IPS DF 6.9 (cell line): ENCODE measurements at regions not wholly inside any gene's neighbourhood (a gene's known extent, or its start where the extent isn't known, plus 50 kb on each side); places are given as distances from the start of the nearest gene placed in this dataset.

Experiments used
- DNase-seq: peaks from one replicate; pipeline ENCODE4 v3.0.0-alpha.2; 2013; ENCODE audit warnings: low read depth, low spot score
- H3K27ac ChIP-seq: one replicate; pipeline ENCODE4 v1.5.1; 2013; ENCODE audit warnings: low read length, control low read depth
- H3K27me3 ChIP-seq: 2 replicates; pipeline ENCODE4 v1.6.1; 2013; ENCODE audit warnings: mild to moderate bottlenecking, low read length; ENCODE audit not compliant: control insufficient read depth, insufficient read depth
- H3K36me3 ChIP-seq: 2 replicates; pipeline ENCODE4 v1.6.1; 2013; ENCODE audit warnings: low read length; ENCODE audit not compliant: control insufficient read depth, insufficient read depth
- H3K4me1 ChIP-seq: 2 replicates; pipeline ENCODE4 v1.6.1; 2013; ENCODE audit warnings: low read length; ENCODE audit not compliant: control insufficient read depth, insufficient read depth
- H3K4me3 ChIP-seq: 2 replicates; pipeline ENCODE4 v1.5.1; 2013; ENCODE audit warnings: mild to moderate bottlenecking, low read length
- H3K9me3 ChIP-seq: 2 replicates; pipeline ENCODE4 v1.6.1; 2013; ENCODE audit warnings: low read length, inconsistent platforms; ENCODE audit not compliant: control insufficient read depth, insufficient read depth
- WGBS: extraction: QIAGEN DNeasy Blood & Tissue Kit; methylation state at CpG from one replicate; pipeline ENCODE4 v1.1.7; 2013; ENCODE audit warnings: mixed read lengths, missing lambda C conversion rate; ENCODE audit not compliant: insufficient read length, insufficient coverage; 5-methylcytosine and 5-hydroxymethylcytosine counted together

DNA sequence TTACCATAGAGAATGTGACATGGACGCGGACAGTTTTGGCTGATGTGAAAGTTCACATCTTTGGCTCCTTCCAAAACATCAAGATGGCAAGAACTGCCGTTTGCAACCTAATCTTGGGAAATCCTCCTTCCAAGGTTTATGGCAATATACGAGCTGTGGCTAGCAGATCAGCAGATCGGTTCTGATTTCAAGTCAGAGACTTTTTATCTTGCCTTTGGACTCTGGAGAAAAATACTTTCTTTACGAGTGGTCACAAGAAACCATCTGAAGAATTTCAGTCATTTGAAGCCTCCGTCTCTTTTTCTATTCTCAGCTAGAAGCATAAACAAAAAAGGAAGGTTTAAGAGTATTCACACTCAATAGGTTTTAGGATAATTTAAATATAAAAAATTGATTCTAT lies 153.5 kb upstream of the MEIS2 start:
- Histone ChIP-seq H3K27ac (no peak overlapping the region), H3K4me3 (no peak overlapping the region), H3K36me3 (no peaks in the 10 kb centered on the region), H3K27me3 (no peaks in the 10 kb centered on the region), H3K4me1 (no peaks in the 10 kb centered on the region), H3K9me3 (no peaks in the 10 kb centered on the region)
- WGBS: no CpG with 5 or more reads among the region's 7 CpGs
- no peak for DNase-seq

DNA sequence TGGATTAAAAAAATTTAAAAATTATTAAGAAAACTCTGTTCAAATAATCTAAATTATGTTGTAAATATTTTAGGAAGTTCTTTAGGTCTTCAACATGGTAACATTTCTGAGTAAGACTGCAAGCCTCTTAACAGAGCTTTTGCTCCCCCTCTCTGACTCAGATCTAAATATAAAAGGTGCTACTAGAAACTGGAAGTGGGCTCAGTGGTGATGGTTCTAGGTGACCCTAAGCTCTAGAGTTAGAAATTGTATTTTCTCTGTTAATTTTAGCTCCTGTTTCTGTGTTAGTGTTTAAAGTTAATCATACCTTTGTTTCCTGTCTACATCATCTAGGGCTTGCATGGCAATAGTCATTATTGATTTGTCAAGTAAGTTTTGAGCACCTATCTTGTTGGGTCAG lies 159.9 kb upstream of the MEIS2 start:
- H3K36me3 ChIP-seq: no peaks in the 10 kb centered on the region
- no peaks in the 10 kb centered on the region for H3K4me1 ChIP-seq
- no peak overlapping the region for H3K27ac ChIP-seq
- H3K4me3 ChIP-seq: no peak overlapping the region
- no peaks in the 10 kb centered on the region for H3K27me3 ChIP-seq
- no peak for DNase-seq
- no peaks in the 10 kb centered on the region for H3K9me3 ChIP-seq

DNA sequence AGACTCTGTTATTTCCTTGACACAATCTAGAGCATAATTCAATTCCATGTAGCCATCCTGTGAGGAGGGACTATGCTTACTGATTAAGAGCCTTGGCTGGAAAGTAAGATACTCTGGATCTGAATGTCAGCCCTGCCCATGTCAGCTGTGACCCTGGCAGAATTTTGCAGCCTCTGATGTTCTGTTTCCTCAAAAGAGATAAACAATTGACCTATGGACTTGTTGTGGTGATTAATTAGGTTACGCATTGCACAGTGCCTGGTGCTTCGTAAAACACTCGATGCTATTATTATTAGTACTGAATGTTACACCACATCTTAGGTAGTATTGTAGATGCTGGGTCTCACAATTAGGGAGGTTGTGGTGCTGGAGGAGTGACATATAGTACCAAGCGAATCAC lies 161.3 kb upstream of the MEIS2 start:
- H3K4me1 ChIP-seq: no peaks in the 10 kb centered on the region
- H3K36me3 ChIP-seq: no peaks in the 10 kb centered on the region
- no CpG with 5 or more reads among the region's 4 CpGs for WGBS
- no peak overlapping the region for H3K27ac ChIP-seq
- H3K27me3 ChIP-seq: no peaks in the 10 kb centered on the region
- no peak overlapping the region for H3K4me3 ChIP-seq
- no peak for DNase-seq
- H3K9me3 ChIP-seq: no peaks in the 10 kb centered on the region

DNA sequence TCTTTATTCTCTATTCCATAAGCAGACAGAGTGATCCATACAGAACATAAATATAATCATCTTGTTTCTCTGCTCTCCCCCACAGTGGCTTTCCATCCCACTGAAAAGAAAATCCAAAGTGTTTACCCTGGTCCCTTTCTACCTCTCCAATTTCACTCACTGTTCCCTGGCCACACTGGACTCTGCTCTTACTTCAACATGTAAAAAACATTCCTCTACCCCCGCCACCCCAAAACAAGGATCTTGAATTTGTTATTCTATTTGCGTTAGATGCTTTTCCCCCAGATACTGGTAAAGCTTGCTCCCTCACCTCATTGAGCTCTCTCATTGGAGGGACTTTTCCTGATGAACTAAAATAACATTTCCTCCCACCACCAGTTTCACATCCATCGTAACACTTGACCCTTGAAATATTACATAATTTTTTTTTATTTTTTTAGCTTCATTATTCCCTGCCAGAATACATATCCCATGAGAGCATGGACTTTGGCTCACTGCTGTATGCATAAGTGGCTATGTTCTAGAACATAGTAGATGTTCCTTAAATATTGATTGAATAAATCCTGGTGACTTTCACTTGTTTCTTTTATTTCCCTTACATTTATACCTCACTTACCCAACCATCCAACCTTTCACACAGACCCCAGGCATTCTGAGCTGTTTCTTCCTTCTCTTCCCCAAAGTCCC lies 162.7 kb upstream of the MEIS2 start:
- Histone ChIP-seq H3K27me3 (no peaks in the 10 kb centered on the region), H3K4me3 (no peak overlapping the region), H3K4me1 (no peaks in the 10 kb centered on the region), H3K36me3 (no peaks in the 10 kb centered on the region), H3K9me3 (no peaks in the 10 kb centered on the region), H3K27ac (no peak overlapping the region)
- WGBS: 100% methylated on average over 1 of the region's 3 CpGs
- DNase-seq: no peak

DNA sequence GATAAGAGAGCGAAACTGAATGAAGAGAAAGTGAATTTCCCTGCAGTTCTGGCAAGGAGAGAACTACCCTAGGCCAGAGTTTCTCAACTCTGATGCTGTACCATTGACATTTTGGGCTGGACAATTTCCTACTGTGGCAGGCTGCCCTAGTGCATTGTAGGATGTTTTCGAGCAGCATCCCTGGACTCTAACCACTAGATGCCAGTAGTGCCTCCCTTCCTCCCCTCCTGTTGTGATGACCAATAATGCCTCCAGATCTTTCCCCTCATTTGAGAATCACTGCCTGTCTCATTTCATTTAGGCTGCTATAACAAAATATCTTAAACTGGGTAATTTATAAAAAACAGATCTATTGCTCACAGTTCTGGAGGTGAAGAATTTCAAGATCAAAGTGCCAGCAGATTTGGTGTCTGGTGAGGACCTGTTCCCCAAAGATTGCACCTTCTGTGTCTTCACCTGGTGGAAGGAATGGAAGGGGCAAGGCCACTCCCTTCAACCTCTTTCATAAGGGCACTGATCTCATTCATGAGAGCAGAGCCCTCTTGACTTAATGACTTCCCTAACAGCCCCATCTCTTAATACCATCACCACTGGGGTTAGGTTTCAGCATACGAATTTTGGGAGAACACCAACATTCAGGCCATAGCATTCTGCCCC lies 188.9 kb upstream of the MEIS2 start:
- no peaks in the 10 kb centered on the region for H3K4me1 ChIP-seq
- H3K27me3 ChIP-seq: no peaks in the 10 kb centered on the region
- no peaks in the 10 kb centered on the region for H3K9me3 ChIP-seq
- no peak overlapping the region for H3K4me3 ChIP-seq
- no peaks in the 10 kb centered on the region for H3K36me3 ChIP-seq
- no peak overlapping the region for H3K27ac ChIP-seq
- no peak for DNase-seq
- WGBS: no CpG with 5 or more reads among the region's 3 CpGs

DNA sequence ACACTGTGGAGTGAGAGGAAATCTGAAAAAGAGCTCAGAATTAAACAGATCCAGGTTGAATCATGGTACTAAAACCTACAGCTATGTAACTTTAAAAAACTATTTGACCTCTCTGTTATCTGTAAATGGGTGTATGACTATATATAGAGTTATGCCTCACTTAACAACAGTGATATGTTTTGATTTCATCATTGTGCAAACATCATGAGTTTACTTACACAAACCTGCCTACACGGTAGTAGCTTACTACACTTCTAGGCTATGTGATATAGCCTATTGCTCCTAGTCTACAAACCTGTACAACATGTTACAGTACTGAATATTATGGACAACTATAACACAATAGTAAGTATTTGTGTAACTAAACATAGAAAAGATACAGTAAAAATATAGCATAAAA lies 191.6 kb upstream of the MEIS2 start:
- Histone ChIP-seq H3K9me3 (no peaks in the 10 kb centered on the region), H3K27me3 (no peaks in the 10 kb centered on the region), H3K4me3 (no peak overlapping the region), H3K36me3 (no peaks in the 10 kb centered on the region), H3K4me1 (no peaks in the 10 kb centered on the region), H3K27ac (no peak overlapping the region)
- WGBS: no CpG with 5 or more reads among the region's 1 CpG
- no peak for DNase-seq

DNA sequence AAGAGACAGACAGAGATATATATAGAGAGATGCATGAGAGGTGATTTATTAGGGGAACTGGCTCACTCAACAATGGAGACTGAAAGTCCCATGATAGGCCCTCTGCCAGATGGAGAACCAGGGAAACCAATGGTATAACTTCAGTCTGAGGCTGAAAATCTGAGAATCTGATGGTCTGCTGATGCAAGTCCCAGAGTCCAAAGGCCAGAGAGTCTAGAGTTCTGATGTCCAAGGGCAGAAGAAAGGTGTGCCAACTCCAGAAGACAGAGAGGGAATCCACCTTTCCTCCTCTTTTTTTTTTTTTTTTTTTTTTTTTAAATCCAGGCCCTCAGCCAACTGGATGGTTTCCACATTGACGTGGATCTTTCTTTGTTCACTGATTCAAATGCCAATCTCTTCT lies 197.9 kb upstream of the MEIS2 start:
- Histone ChIP-seq H3K27ac (no peak overlapping the region), H3K4me3 (no peak overlapping the region)

DNA sequence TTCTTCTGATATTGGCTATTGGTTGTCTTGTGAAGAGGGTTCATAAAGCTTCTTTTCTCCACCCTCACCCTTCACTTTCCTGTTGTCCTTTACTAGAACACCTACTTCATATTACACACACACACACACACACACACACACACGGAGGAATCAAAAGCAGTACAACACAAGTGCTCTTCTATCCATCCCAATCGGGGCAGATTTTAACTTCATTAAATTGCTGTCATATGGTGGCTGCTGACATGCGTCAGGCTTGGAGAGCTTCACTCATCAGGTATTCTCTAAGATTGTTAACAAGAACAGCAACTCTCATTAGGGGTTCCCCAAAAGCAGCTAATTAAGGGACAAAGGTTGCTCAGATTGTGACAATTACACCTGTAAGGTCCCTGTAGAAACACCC lies 239.1 kb upstream of the MEIS2 start:
- no peak overlapping the region for H3K4me3 ChIP-seq
- H3K9me3 ChIP-seq: no peaks in the 10 kb centered on the region
- H3K36me3 ChIP-seq: no peaks in the 10 kb centered on the region
- no peak for DNase-seq
- no peak overlapping the region for H3K27ac ChIP-seq
- H3K4me1 ChIP-seq: no peaks in the 10 kb centered on the region
- no CpG with 5 or more reads among the region's 3 CpGs for WGBS
- no peaks in the 10 kb centered on the region for H3K27me3 ChIP-seq

More for the DNA sequence above, 197.9 kb upstream of the MEIS2 start:
- Histone ChIP-seq H3K27me3 (no peaks in the 10 kb centered on the region), H3K4me1 (no peaks in the 10 kb centered on the region), H3K36me3 (no peaks in the 10 kb centered on the region), H3K9me3 (no peaks in the 10 kb centered on the region)
- no peak for DNase-seq
- no CpG with 5 or more reads among the region's 1 CpG for WGBS

DNA sequence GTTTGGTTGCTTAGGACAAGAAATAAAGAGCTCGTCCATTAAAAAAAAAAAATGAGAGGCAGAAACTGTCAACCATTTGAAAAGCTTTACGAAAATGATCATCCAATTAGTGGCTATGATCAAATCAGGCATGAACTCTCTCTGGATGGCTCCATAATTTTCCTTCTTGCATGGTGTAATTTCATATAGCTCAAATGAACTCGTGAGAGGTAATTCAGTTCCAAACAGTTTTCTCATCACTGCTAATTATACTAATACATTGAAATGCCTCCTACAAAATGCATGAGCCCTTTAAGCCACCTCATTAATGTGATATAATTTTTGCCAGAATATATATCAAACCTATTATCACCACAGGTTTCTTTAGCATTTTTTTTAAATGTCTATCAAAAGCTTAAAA lies 239.5 kb upstream of the MEIS2 start:
- no CpG with 5 or more reads among the region's 3 CpGs for WGBS
- Histone ChIP-seq H3K27ac (no peak overlapping the region), H3K4me3 (no peak overlapping the region), H3K9me3 (no peaks in the 10 kb centered on the region), H3K4me1 (no peaks in the 10 kb centered on the region), H3K36me3 (no peaks in the 10 kb centered on the region), H3K27me3 (no peaks in the 10 kb centered on the region)
- DNase-seq: no peak

DNA sequence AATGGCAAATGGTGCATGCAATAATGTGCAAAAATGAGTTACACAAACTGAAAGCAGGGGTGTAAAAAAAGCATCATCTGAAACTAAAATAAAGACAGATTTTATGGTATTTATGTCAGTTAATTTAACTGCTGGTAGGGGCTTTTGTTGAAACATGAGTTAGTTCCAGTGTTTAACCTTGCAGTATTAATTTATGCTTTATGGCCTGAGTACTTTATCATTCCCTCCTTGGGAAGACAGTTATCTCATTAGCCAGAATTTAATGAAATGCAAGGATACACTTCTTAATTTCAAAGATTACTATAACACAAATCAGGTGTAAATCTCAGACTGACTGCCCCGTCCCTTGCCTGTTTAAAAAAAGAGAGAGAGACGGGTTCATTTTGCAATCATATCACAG lies 240.1 kb upstream of the MEIS2 start:
- Histone ChIP-seq H3K9me3 (no peaks in the 10 kb centered on the region), H3K27ac (no peak overlapping the region), H3K4me3 (no peak overlapping the region), H3K36me3 (no peaks in the 10 kb centered on the region), H3K27me3 (no peaks in the 10 kb centered on the region), H3K4me1 (no peaks in the 10 kb centered on the region)
- WGBS: no CpG with 5 or more reads among the region's 2 CpGs
- DNase-seq: no peak
